GM06990 (cell line): ENCODE measurements at regions not wholly inside any gene's neighbourhood (a gene's known extent, or its start where the extent isn't known, plus 50 kb on each side); places are given as distances from the start of the nearest gene placed in this dataset.
"Not testable (repeated sequence)": the region's sequence is repeated elsewhere in the genome, so short reads cannot be mapped to it uniquely, and the experiment has no call there.

Experiments used
- DNase-seq: peaks from one replicate; pipeline ENCODE4 v3.0.0-alpha.2; 2011; ENCODE audit not compliant: insufficient read length; ENCODE audit errors: extremely low read depth
- H3K27me3 ChIP-seq: replicated peaks from 2 replicates; pipeline ENCODE4 v1.6.0; 2011; ENCODE audit warnings: low read length; ENCODE audit not compliant: control insufficient read depth, insufficient read depth
- H3K36me3 ChIP-seq: 2 replicates; pipeline ENCODE4 v1.5.1; 2011; ENCODE audit warnings: low read length; ENCODE audit not compliant: control insufficient read depth, insufficient read depth
- H3K4me3 ChIP-seq: replicated peaks from 2 replicates; pipeline ENCODE4 v1.5.1; 2011; ENCODE audit warnings: low read depth, mild to moderate bottlenecking, control low read depth, low read length
- TF ChIP-seq, protein P1 (sequence below): IDR thresholded peaks from 2 replicates; pipeline ENCODE4 v1.5.1; 2011; ENCODE audit warnings: low read length, control low read depth, mild to moderate bottlenecking, inconsistent platforms; ENCODE audit not compliant: insufficient read depth, poor library complexity, severe bottlenecking

DNA sequence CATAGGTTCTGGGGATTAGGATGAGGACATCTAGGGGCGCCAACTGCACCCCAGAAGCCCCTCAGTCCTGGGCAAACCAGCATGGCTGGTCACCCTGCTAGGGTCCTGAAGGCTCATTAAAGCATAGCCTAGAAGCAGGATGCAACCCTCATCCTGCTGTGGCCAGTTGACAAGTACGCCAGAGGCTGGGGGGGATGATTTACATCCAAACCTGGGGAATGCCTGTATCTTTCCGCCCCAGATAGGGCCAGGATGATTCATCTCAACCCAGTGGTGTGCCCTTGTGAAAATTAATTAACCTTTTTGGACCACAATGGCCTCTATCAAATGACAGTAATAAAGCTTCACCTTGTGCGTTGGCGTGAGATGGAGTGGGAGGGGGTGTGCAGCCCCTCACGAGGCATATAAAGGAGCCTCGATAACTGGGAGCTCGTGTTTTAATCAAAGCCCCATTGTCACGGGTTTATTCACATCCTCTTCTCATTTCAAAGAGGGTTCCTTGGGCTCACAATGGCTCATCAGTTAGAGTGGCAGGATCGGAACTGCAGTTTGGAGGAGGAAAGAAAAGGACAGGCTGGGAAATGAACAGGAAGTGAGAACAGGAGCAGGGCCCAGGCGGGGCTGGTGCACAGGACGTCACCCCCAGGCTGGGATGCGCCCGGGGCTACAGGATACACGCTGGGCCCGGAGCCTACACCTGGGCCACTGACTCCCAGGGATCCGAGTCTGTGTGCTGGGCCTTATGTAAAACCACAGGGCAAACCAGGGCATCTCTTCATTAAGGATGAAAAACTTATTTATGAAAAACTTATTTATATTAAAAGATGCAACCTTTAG, 121.8 kb upstream of the PHACTR3 start:
- no peaks in the 10 kb centered on the region for H3K36me3 ChIP-seq
- DNase-seq = no peak
- no peaks in the 10 kb centered on the region for H3K27me3 ChIP-seq
- no peak overlapping the region for H3K4me3 ChIP-seq
- TF ChIP-seq, protein P1, sequence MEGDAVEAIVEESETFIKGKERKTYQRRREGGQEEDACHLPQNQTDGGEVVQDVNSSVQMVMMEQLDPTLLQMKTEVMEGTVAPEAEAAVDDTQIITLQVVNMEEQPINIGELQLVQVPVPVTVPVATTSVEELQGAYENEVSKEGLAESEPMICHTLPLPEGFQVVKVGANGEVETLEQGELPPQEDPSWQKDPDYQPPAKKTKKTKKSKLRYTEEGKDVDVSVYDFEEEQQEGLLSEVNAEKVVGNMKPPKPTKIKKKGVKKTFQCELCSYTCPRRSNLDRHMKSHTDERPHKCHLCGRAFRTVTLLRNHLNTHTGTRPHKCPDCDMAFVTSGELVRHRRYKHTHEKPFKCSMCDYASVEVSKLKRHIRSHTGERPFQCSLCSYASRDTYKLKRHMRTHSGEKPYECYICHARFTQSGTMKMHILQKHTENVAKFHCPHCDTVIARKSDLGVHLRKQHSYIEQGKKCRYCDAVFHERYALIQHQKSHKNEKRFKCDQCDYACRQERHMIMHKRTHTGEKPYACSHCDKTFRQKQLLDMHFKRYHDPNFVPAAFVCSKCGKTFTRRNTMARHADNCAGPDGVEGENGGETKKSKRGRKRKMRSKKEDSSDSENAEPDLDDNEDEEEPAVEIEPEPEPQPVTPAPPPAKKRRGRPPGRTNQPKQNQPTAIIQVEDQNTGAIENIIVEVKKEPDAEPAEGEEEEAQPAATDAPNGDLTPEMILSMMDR = no peak

DNA sequence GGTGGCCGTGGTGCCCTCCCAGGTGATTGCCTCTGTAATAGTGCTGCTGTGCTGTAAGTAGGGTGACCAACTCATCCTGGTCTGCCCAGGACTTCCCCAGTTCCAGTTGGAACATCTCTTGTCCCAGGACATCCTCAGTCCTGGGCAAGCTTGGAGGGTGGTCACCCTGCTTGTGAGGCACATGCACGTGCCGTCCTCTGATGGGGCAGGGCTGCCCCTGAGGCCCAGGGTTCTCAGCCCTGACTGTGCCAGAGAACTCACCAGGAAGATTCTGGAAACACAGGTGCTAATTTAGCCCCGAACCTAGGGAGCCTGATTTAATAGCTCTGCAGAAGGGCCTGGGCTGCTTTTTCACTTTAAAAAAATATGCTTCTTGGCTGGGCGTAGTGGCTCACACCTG, 120.9 kb upstream of the PHACTR3 start:
- Histone ChIP-seq H3K27me3 (no peaks in the 10 kb centered on the region), H3K4me3 (no peak overlapping the region), H3K36me3 (no peaks in the 10 kb centered on the region)
- DNase-seq = no peak
- TF ChIP-seq, protein P1 = no peak

DNA sequence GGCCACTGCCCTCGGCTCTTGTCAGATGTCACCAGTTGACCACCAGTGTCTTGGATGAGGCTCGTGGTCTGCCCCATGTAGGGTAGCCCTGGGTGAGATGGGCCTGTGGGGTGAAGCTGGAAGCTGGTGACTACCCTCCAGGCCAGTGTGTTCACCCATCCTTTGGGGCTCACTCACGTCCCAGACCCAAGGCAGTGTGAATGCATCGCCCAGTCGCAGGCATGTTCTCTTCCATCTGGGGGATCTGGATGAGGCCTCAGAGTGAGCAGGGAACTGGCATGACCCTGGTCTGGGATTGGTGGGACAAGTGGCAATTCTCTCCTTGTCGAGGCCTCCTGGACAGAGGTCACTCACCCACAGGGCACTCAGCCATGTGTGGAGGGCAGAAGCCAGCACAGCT, 120.1 kb upstream of the PHACTR3 start:
- Histone ChIP-seq H3K27me3 (no peaks in the 10 kb centered on the region), H3K4me3 (no peak overlapping the region), H3K36me3 (no peaks in the 10 kb centered on the region)
- no peak for DNase-seq
- TF ChIP-seq, protein P1 = no peak

DNA sequence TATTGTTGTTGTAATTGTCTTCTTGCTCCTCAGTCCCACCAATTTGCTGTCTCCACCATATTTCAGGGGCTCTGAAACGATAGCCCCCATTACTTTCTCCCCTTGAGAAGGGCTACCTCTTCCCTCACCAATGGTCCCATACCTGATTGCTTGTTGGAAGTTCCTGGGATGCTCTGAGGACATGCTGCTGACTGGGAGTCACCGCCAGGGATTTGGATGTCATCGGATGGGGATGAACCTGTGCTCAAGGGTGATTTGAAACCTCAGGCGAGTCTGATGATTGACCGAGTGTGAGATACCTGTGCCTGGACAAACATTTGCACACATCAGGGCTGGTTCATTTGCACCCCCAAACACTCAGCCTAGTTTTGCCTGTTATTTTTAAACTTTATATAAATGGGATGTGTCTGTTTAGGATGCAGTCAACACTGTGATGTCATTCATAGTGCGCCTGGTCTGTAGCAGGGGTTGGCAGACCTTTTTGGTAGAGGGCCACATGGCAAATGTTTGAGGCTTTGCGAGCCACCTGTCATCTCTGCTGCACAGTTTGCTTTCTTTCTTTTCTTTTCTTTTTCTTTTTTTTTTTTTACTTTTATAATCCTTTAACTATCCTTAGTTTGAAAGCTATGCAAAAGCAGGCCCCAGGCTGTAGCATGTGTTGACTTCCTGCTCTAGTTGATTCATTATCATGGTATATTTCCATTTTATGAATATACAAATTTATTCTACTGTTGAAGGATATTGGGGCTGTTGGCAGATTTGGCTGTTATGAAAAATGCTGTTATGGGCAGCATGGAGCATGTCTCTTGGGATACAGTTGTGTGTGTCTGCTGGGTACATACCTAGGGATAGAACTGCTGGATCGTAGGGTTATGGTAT, 118.5 kb upstream of the PHACTR3 start:
- H3K36me3 ChIP-seq = no peaks in the 10 kb centered on the region
- no peak overlapping the region for H3K4me3 ChIP-seq
- no peaks in the 10 kb centered on the region for H3K27me3 ChIP-seq
- no peak for DNase-seq
- TF ChIP-seq, protein P1 = no peak

DNA sequence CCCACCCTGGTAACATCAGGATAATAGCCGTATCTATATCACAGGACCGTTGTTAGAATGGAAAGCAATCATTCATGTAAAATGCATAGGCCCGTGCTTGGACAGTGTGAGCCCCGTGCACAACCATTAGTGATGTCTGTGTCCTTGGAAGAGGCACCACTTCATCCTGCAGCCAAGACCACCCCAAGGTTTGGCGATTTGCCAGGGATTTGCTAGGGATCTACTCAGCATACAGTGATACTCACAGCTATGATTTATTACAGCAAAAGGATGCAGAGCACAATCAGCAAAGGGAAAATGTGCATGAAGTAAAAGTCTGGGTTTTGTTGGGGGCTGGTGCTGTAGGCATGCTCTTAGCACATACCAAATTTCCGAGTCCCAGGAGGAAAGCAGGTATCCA, 115.9 kb upstream of the PHACTR3 start:
- H3K4me3 ChIP-seq, DNase-seq, H3K36me3 ChIP-seq, H3K27me3 ChIP-seq: not testable (repeated sequence)

DNA sequence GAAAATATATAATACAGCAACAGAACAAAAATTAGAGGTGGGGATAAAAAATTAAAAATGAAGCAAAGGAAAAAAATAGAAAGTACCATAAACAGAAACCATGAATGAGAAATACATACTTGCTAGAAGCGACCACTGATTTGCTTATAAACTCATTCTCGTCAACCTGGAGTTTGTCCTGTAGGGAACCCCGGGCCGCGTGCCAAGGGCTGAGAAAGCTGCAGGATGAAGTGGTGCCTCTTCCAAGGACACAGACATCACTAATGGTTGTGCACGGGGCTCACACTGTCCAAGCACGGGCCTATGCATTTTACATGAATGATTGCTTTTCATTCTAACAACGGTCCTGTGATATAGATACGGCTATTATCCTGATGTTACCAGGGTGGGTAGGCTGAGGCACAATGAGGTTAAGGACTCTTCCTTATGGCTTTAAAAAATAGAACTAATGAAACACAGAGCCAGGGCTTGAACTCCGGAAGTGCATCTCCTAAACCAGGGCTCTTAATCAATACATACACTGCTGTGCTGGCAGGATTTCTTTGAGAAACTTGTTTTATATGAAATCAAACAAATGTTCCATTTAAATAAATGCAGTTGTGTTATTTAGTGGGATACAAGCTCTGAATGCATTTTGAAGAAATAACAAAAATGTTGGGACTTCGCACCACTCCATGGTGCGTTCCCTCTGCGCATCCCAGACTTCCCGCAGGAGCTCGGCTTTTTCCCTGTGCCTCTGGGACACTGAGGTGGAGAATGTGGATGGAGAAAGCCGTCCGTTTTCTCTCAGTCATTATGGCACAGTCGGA, 113.9 kb upstream of the PHACTR3 start:
- not testable (repeated sequence) for H3K36me3 ChIP-seq, DNase-seq, H3K4me3 ChIP-seq, H3K27me3 ChIP-seq
